ENCODE measurements at regions not wholly inside any gene's neighbourhood (a gene's known extent, or its start where the extent isn't known, plus 50 kb on each side); places are given as distances from the start of the nearest gene placed in this dataset.

DNA sequence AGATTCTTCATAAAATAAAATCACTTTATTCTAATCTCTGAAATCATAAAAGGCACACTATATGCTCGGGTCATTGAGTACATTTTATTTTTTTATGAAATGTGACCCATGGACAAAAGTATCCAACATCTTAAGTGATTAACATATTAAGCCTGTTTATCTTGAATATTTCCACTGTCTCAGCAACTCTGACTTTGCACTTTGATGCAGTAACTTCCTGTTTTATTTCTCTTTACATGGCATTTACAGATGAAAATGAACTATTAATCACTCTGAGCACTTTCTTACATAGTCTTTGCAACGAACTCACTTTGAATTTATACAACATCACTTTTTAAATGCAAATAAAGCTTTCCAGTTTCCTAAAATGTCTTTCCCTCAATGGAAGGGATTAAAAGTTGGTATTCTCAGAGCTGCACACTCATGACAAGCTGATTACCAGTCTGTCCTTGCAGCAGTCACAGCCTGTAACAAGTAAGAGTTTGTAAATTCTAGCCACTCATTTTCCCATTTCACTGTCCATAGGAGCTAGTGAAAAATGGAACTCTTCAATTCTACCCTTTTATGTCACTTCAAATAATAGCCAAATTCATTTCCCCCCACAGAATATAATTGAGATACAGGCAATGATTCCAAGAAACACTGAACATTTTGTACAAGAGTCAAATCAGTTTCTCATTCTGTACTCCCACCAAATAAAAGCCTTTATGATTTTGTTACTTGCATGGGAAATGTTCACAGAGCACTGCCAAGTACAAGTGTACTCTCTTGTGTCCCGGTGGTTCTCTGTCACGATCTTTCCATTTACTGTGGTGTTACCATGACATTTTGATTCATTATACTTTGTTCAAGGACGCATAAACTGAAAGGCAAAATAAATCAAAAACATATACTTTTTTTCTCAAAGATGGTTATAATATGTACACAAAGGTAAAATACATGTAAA is 1968.9 kb downstream of the PCDH9 start:
- DNase-seq = no peak
- no peaks in the 10 kb centered on the region for H3K36me3 Mint-ChIP-seq (ENCODE audit: low read depth)
- H3K4me1 Mint-ChIP-seq (ENCODE audit: low read depth) = peaks cover 7% of the 10 kb centered on the region
- H3K9me3 Mint-ChIP-seq = peaks cover 8% of the 10 kb centered on the region
- H3K27me3 ChIP-seq (ENCODE audit: control insufficient read depth in 1 of 2, insufficient read depth in 2 of 2, low read length in 2 of 2) = no peaks in the 10 kb centered on the region
- H3K4me3 ChIP-seq (ENCODE audit: low read length) = no peak overlapping the region
- no peak for ATAC-seq (ENCODE audit: poor library complexity)
- H3K36me3 ChIP-seq (ENCODE audit: insufficient read depth, low read length) = no peaks in the 10 kb centered on the region
- no peak for TF ChIP-seq CTCF (IDR thresholded peaks at IDR 0.05)
- H3K4me3 Mint-ChIP-seq = no peak overlapping the region
- intact Hi-C loops (cut with DNase I, micrococcal nuclease) = no loop called here
- H3K27ac Mint-ChIP-seq = no peak overlapping the region
- POLR2A ChIA-PET = no interaction called here
- H3K9me3 ChIP-seq (ENCODE audit: control insufficient read depth in 1 of 2, insufficient read depth in 1 of 2, low read length in 2 of 2) = peaks cover 0 to 11% of the 10 kb centered on the region in 2 experiments
- H3K4me1 ChIP-seq (ENCODE audit: insufficient read depth, low read length) = no peaks in the 10 kb centered on the region
- no peaks in the 10 kb centered on the region for H3K27me3 Mint-ChIP-seq
- CTCF ChIA-PET = no interaction called here
- H3K27ac ChIP-seq (ENCODE audit: low read depth in 1 of 2, low read length in 2 of 2) = no peak overlapping the region

DNA sequence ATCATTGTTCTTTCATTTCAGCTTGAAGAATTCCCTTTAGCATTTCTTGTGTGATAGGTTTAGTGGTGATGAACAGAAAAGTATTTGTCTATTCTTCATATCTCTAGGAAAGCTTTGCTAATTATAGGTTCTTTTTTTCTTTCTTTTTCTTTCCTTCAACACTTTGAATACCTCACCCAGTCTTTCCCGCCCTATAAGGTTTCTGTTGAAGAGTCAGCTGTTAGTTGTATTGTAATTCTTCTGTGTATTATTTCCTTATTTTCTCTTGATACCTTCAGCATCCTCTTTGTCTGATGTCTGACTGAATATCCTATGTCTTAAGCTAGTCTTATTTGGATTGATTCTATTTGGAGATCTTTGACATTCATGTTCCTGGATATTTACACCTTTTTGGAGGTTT is 1989.4 kb downstream of the PCDH9 start:
- Mint-ChIP-seq H3K36me3 (ENCODE audit: low read depth) (no peaks in the 10 kb centered on the region), H3K4me1 (ENCODE audit: low read depth) (no peaks in the 10 kb centered on the region), H3K27me3 (no peaks in the 10 kb centered on the region), H3K27ac (no peak overlapping the region), H3K4me3 (no peak overlapping the region), H3K9me3 (peaks cover 9% of the 10 kb centered on the region)
- DNase-seq (no peak), ATAC-seq (ENCODE audit: poor library complexity) (no peak)
- intact Hi-C loops (cut with DNase I, micrococcal nuclease) = no loop called here
- TF ChIP-seq CTCF (IDR thresholded peaks at IDR 0.05) = no peak
- H3K4me3 ChIP-seq (ENCODE audit: low read length) = no peak overlapping the region
- no peaks in the 10 kb centered on the region for H3K4me1 ChIP-seq (ENCODE audit: insufficient read depth, low read length)
- H3K27me3 ChIP-seq (ENCODE audit: control insufficient read depth in 1 of 2, insufficient read depth in 2 of 2, low read length in 2 of 2) = no peaks in the 10 kb centered on the region
- H3K27ac ChIP-seq (ENCODE audit: low read depth in 1 of 2, low read length in 2 of 2) = no peak overlapping the region
- ChIA-PET POLR2A (no interaction called here), CTCF (no interaction called here)
- peaks cover 8 to 11% of the 10 kb centered on the region in 2 experiments for H3K9me3 ChIP-seq (ENCODE audit: control insufficient read depth in 1 of 2, insufficient read depth in 1 of 2, low read length in 2 of 2)
- H3K36me3 ChIP-seq (ENCODE audit: insufficient read depth, low read length) = no peaks in the 10 kb centered on the region

DNA sequence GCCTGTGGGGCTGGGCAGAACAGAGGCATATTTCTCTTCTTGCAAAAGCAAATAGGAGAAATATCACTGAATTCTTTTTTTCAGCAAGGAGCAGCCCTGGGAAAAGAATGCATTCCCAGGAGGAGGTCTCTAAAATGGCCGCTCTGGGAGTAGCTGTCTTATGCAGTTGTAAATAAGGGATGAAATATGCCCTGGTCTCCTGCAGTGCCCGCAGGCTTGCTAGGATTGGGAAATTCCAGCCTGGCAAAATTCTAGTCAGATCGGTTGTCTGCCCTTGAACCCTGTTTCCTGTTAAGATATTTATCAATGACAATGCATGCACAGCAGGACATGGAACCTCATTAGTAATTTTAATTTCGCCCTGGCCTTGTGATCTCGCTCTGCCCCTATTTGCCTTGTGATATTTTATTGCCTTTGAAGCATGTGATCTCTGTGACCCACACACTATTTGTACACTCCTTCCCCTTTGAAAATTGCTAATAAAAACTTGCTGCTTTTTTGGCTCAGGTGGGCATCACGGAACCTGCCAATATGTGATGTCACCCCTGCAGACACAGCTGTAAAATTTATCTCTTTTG is 1993.2 kb downstream of the PCDH9 start:
- no peaks in the 10 kb centered on the region for H3K36me3 Mint-ChIP-seq (ENCODE audit: low read depth)
- peaks cover 4 to 10% of the 10 kb centered on the region in 2 experiments for H3K9me3 ChIP-seq (ENCODE audit: control insufficient read depth in 1 of 2, insufficient read depth in 1 of 2, low read length in 2 of 2)
- ChIA-PET POLR2A (no interaction called here), CTCF (no interaction called here)
- H3K4me1 ChIP-seq (ENCODE audit: insufficient read depth, low read length) = no peaks in the 10 kb centered on the region
- H3K27ac ChIP-seq (ENCODE audit: low read depth in 1 of 2, low read length in 2 of 2) = no peak overlapping the region
- no peak overlapping the region for H3K4me3 ChIP-seq (ENCODE audit: low read length)
- no peak for ATAC-seq (ENCODE audit: poor library complexity)
- H3K27me3 ChIP-seq (ENCODE audit: control insufficient read depth in 1 of 2, insufficient read depth in 2 of 2, low read length in 2 of 2) = no peaks in the 10 kb centered on the region
- DNase-seq = no peak
- intact Hi-C loops (cut with DNase I, micrococcal nuclease) = no loop called here
- H3K9me3 Mint-ChIP-seq = peaks cover 15% of the 10 kb centered on the region
- no peaks in the 10 kb centered on the region for H3K27me3 Mint-ChIP-seq
- H3K4me1 Mint-ChIP-seq (ENCODE audit: low read depth) = no peaks in the 10 kb centered on the region
- no peak overlapping the region for H3K27ac Mint-ChIP-seq
- H3K36me3 ChIP-seq (ENCODE audit: insufficient read depth, low read length) = no peaks in the 10 kb centered on the region
- no peak overlapping the region for H3K4me3 Mint-ChIP-seq
- TF ChIP-seq CTCF (IDR thresholded peaks at IDR 0.05) = no peak
